ENCODE measurements at regions not wholly inside any gene's neighbourhood (a gene's known extent, or its start where the extent isn't known, plus 50 kb on each side); places are given as distances from the start of the nearest gene placed in this dataset.

DNA sequence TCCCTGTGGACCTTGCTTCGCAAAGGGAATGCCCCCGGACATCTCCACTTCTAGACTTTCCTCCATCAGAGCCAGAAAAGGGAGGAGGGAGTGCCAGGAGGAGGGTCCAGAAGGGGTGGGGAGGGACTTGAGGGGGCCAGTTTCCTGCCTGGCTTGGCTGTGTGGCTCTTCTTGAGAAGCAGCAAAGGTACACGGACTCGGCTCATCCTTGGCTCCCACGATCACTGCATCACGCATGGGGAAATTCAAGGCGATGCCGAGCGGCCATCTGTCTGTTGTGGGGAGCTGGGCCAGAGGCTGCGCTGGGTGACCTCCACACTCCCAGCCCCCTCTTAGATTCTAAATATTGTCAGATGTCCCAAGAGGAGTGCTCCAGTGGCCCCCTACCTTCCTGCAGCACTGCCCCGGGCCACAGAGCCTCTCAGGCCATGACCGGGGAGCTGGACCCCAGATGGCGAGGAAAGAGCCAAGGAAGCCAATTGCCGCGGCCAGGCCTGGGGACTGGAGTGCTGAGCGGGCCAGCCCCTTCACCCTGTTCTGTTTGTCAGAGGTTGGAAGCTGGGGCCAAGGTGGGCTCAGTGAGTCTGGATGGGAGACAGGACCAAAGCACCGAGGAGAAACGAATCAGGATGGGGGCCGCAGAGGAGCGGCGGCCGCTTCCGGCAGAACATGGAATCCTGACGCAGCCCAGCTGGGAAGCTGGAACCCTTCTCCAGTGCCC lies 104.5 kb downstream of the RBFOX3 start:
- DNase-seq, result no peak
- TF ChIP-seq, protein P1, sequence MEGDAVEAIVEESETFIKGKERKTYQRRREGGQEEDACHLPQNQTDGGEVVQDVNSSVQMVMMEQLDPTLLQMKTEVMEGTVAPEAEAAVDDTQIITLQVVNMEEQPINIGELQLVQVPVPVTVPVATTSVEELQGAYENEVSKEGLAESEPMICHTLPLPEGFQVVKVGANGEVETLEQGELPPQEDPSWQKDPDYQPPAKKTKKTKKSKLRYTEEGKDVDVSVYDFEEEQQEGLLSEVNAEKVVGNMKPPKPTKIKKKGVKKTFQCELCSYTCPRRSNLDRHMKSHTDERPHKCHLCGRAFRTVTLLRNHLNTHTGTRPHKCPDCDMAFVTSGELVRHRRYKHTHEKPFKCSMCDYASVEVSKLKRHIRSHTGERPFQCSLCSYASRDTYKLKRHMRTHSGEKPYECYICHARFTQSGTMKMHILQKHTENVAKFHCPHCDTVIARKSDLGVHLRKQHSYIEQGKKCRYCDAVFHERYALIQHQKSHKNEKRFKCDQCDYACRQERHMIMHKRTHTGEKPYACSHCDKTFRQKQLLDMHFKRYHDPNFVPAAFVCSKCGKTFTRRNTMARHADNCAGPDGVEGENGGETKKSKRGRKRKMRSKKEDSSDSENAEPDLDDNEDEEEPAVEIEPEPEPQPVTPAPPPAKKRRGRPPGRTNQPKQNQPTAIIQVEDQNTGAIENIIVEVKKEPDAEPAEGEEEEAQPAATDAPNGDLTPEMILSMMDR (IDR thresholded peaks at IDR 0.05; ENCODE audit: borderline replicate concordance, extremely low read depth, low read length, poor library complexity, severe bottlenecking), result no peak
- TF ChIP-seq EZH2 (IDR thresholded peaks at IDR 0.05; ENCODE audit: borderline replicate concordance, low read depth, low read length, severe bottlenecking), result no peak

DNA sequence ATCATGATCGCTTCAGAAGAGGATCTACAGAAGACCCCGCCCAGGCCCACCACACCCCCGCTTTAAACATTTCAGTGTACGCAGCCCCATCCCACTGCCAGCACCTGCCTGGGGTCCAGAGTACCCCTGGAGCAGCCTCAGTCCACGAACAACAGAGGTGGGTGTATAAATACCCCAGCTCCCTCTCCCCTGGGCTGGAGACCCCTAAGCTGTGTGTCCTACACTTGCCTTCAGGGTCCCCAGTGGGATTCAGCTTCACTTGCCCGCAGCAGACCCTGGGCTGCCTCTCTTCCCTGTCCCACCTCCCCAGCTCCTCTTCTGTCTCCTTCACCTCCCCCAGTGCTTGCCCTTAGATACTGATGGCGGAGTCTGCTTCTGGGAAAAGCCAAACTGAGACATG lies 105.7 kb downstream of the RBFOX3 start:
- Histone ChIP-seq H3K4me3 (ENCODE audit: low read depth in 1 of 2, low read length in 2 of 2) (no peak overlapping the region), H3K4me2 (ENCODE audit: insufficient read depth, low read length) (no peak overlapping the region), H4K20me1 (ENCODE audit: insufficient read depth, low read length) (no peaks in the 10 kb centered on the region), H3K27ac (ENCODE audit: low read length) (no peak overlapping the region), H3K27me3 (ENCODE audit: insufficient read depth, low read length, poor library complexity) (no peaks in the 10 kb centered on the region), H3K4me1 (ENCODE audit: insufficient read depth, low read length) (no peaks in the 10 kb centered on the region), H3K9ac (ENCODE audit: low read depth, low read length) (no peak overlapping the region), H3K36me3 (ENCODE audit: insufficient read depth, low read length) (no peaks in the 10 kb centered on the region), H2AFZ (ENCODE audit: low read depth, low read length) (no peak overlapping the region), H3K79me2 (ENCODE audit: insufficient read depth, low read length) (no peaks in the 10 kb centered on the region), H3K9me3 (ENCODE audit: insufficient read depth, low read length, severe bottlenecking) (no peaks in the 10 kb centered on the region)
- no peak for DNase-seq
- TF ChIP-seq, protein P1 (IDR thresholded peaks at IDR 0.05; ENCODE audit: borderline replicate concordance, extremely low read depth, low read length, poor library complexity, severe bottlenecking), result no peak
- no peak for TF ChIP-seq EZH2 (IDR thresholded peaks at IDR 0.05; ENCODE audit: borderline replicate concordance, low read depth, low read length, severe bottlenecking)
- ATAC-seq (ENCODE audit: insufficient read depth, low read depth), result no peak

More for the DNA sequence above, 104.5 kb downstream of the RBFOX3 start:
- Histone ChIP-seq H4K20me1 (ENCODE audit: insufficient read depth, low read length) (no peaks in the 10 kb centered on the region), H3K79me2 (ENCODE audit: insufficient read depth, low read length) (no peaks in the 10 kb centered on the region), H3K4me3 (ENCODE audit: low read depth in 1 of 2, low read length in 2 of 2) (no peak overlapping the region), H3K9me3 (ENCODE audit: insufficient read depth, low read length, severe bottlenecking) (no peaks in the 10 kb centered on the region), H3K4me2 (ENCODE audit: insufficient read depth, low read length) (no peak overlapping the region), H2AFZ (ENCODE audit: low read depth, low read length) (no peak overlapping the region), H3K9ac (ENCODE audit: low read depth, low read length) (no peak overlapping the region), H3K27ac (ENCODE audit: low read length) (no peak overlapping the region), H3K27me3 (ENCODE audit: insufficient read depth, low read length, poor library complexity) (no peaks in the 10 kb centered on the region), H3K4me1 (ENCODE audit: insufficient read depth, low read length) (no peaks in the 10 kb centered on the region), H3K36me3 (ENCODE audit: insufficient read depth, low read length) (no peaks in the 10 kb centered on the region)
- ATAC-seq (ENCODE audit: insufficient read depth, low read depth), result no peak

DNA sequence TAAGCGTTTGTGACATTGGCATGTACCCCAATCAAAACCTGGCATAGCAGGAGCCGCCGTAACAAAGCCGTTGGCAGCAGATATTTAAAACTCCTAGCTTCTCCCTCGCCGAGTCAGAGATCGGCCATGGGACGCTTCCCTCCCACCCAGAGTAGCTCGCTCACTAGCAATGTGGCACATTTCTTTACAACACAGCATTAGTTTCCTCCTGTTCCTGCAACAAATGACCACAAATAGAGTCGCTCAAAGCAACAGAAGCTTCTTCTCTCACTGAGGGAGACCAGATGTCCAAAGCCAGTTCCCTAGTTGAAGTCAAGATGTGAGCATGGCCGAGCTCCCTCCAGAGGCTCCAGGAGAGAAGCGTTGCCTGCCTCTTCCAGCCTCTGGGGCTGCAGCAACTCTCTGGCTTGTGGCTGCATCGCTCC lies 106.7 kb downstream of the RBFOX3 start:
- Histone ChIP-seq H3K4me3 (ENCODE audit: low read depth in 1 of 2, low read length in 2 of 2) (no peak overlapping the region), H2AFZ (ENCODE audit: low read depth, low read length) (no peak overlapping the region), H3K36me3 (ENCODE audit: insufficient read depth, low read length) (no peaks in the 10 kb centered on the region), H3K27me3 (ENCODE audit: insufficient read depth, low read length, poor library complexity) (no peaks in the 10 kb centered on the region), H3K9ac (ENCODE audit: low read depth, low read length) (no peak overlapping the region), H3K27ac (ENCODE audit: low read length) (no peak overlapping the region), H3K79me2 (ENCODE audit: insufficient read depth, low read length) (no peaks in the 10 kb centered on the region), H3K9me3 (ENCODE audit: insufficient read depth, low read length, severe bottlenecking) (no peaks in the 10 kb centered on the region), H4K20me1 (ENCODE audit: insufficient read depth, low read length) (no peaks in the 10 kb centered on the region), H3K4me2 (ENCODE audit: insufficient read depth, low read length) (no peak overlapping the region), H3K4me1 (ENCODE audit: insufficient read depth, low read length) (no peaks in the 10 kb centered on the region)
- DNase-seq (no peak), ATAC-seq (ENCODE audit: insufficient read depth, low read depth) (no peak)
- TF ChIP-seq, protein P1 (IDR thresholded peaks at IDR 0.05; ENCODE audit: borderline replicate concordance, extremely low read depth, low read length, poor library complexity, severe bottlenecking), result no peak

Measured in DND-41 (cell line).